ENCODE measurements at regions not wholly inside any gene's neighbourhood (a gene's known extent, or its start where the extent isn't known, plus 50 kb on each side); places are given as distances from the start of the nearest gene placed in this dataset.

DNA sequence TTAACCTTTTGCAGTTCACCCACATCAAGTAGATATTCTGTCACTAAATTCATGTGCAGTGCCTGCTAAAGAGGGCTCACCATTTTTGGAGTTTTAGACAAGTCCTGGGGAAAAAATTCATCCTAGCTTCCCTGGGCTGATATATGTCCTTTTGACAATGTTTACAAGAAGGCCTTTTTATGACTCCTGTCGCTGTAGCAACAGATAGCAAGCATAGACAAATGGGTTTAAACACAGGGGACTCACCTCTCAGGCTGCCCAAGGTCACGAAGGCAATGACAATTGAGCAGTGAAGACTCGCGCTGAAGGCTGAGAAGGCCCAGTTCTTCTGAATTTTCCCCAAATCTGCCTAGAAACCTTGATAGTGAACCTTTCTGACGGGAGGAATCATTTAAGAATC lies 150.7 kb upstream of the CPM start:
- TF ChIP-seq, protein P1, sequence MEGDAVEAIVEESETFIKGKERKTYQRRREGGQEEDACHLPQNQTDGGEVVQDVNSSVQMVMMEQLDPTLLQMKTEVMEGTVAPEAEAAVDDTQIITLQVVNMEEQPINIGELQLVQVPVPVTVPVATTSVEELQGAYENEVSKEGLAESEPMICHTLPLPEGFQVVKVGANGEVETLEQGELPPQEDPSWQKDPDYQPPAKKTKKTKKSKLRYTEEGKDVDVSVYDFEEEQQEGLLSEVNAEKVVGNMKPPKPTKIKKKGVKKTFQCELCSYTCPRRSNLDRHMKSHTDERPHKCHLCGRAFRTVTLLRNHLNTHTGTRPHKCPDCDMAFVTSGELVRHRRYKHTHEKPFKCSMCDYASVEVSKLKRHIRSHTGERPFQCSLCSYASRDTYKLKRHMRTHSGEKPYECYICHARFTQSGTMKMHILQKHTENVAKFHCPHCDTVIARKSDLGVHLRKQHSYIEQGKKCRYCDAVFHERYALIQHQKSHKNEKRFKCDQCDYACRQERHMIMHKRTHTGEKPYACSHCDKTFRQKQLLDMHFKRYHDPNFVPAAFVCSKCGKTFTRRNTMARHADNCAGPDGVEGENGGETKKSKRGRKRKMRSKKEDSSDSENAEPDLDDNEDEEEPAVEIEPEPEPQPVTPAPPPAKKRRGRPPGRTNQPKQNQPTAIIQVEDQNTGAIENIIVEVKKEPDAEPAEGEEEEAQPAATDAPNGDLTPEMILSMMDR (IDR thresholded peaks at IDR 0.05; ENCODE audit: insufficient read depth, low read length, poor library complexity, severe bottlenecking), result no peak
- Histone ChIP-seq H3K36me3 (ENCODE audit: control insufficient read depth, insufficient read depth, low read length) (no peaks in the 10 kb centered on the region), H3K27me3 (replicated peaks; ENCODE audit: control insufficient read depth, insufficient read depth, low read length) (no peaks in the 10 kb centered on the region), H3K4me3 (replicated peaks; ENCODE audit: low read depth, low read length) (no peak overlapping the region)
- DNase-seq (ENCODE audit: extremely low read depth, insufficient read length), result no peak

DNA sequence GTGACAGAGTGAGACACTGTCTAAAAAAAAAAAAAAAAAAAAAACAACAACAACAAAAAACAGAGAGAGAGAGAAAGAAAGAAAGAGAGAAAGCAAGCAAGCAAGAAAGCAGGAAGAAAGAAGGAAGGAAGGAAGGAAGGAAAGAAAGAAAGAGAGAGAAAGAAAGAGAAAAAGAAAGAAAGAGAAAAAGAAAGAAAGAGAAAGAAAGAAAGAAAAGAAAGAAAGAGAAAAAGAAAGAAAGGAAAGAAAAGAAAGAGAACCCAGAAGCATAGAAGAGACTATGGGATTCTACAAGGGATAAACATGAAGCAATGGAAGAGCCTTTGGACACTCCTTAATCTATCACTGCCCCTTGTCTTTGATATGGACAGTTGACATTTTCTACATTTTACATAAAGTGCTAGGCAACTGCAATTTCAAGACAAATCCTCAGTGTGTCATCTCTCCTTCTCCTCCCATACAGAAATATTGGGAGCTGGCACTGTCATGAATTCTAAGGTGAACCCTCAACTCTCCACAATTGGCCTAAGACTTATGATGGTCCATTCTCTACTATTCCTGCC lies 151.9 kb upstream of the CPM start:
- no peak overlapping the region for H3K4me3 ChIP-seq (replicated peaks; ENCODE audit: low read depth, low read length)
- DNase-seq (ENCODE audit: extremely low read depth, insufficient read length), result no peak
- no peaks in the 10 kb centered on the region for H3K36me3 ChIP-seq (ENCODE audit: control insufficient read depth, insufficient read depth, low read length)
- TF ChIP-seq, protein P1 (IDR thresholded peaks at IDR 0.05; ENCODE audit: insufficient read depth, low read length, poor library complexity, severe bottlenecking), result no peak
- no peaks in the 10 kb centered on the region for H3K27me3 ChIP-seq (replicated peaks; ENCODE audit: control insufficient read depth, insufficient read depth, low read length)

DNA sequence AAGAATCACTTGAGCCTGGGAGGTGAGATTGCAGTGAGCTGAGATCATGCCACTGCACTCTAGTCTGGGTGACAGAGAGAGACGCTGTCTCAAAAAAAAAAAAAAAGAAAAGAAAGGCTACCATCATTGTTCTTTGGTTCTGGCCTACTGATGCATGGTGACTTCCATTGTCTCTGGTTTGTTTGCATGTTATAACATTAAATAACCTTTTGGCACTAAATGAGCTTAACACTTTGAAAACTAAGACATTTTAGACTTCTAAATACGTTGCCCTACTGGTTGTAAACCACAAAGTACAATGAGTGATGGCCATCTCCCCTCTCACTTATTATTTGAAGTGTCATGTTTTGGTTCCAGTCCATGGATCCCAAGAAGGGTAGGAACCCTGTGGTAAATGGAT lies 152.9 kb upstream of the CPM start:
- TF ChIP-seq, protein P1 (IDR thresholded peaks at IDR 0.05; ENCODE audit: insufficient read depth, low read length, poor library complexity, severe bottlenecking), result no peak
- Histone ChIP-seq H3K27me3 (replicated peaks; ENCODE audit: control insufficient read depth, insufficient read depth, low read length) (no peaks in the 10 kb centered on the region), H3K36me3 (ENCODE audit: control insufficient read depth, insufficient read depth, low read length) (no peaks in the 10 kb centered on the region), H3K4me3 (replicated peaks; ENCODE audit: low read depth, low read length) (no peak overlapping the region)
- DNase-seq (ENCODE audit: extremely low read depth, insufficient read length), result no peak

DNA sequence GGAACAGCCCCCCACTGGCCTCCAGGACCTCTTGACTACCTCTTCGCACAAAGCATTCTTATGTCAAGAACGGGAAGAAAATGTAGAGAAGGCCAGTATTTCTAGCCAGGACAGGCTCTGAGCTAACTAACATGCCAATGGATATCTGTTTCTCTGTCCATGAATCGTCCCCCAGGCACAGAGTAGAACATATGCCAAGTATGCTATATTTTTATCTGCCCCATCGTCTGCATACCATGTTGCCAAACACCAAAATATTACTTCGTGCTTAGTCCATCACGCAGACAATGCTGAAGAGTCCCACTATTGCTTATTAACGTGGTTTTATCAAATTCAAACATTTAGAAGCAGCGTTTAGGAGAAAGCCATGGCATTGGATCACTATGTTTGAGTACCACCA lies 151.4 kb upstream of the CPSF6 start:
- no peak overlapping the region for H3K4me3 ChIP-seq (replicated peaks; ENCODE audit: low read depth, low read length)
- no peak for DNase-seq (ENCODE audit: extremely low read depth, insufficient read length)
- TF ChIP-seq, protein P1 (IDR thresholded peaks at IDR 0.05; ENCODE audit: insufficient read depth, low read length, poor library complexity, severe bottlenecking), result no peak
- no peaks in the 10 kb centered on the region for H3K27me3 ChIP-seq (replicated peaks; ENCODE audit: control insufficient read depth, insufficient read depth, low read length)
- H3K36me3 ChIP-seq (ENCODE audit: control insufficient read depth, insufficient read depth, low read length), result no peaks in the 10 kb centered on the region

- Histone ChIP-seq H3K36me3 (ENCODE audit: control insufficient read depth, insufficient read depth, low read length) (no peaks in the 10 kb centered on the region), H3K4me3 (replicated peaks; ENCODE audit: low read depth, low read length) (no peak overlapping the region), H3K27me3 (replicated peaks; ENCODE audit: control insufficient read depth, insufficient read depth, low read length) (no peaks in the 10 kb centered on the region)
- TF ChIP-seq, protein P1 (IDR thresholded peaks at IDR 0.05; ENCODE audit: insufficient read depth, low read length, poor library complexity, severe bottlenecking), result no peak
- no peak for DNase-seq (ENCODE audit: extremely low read depth, insufficient read length)
Observed at GRCh38 chr12:69090722-69091121, 148.6 kb upstream of the CPSF6 start.

GRCh38 chr12:69091442-69092017 lies 147.8 kb upstream of the CPSF6 start:
- H3K27me3 ChIP-seq (replicated peaks; ENCODE audit: control insufficient read depth, insufficient read depth, low read length), result no peaks in the 10 kb centered on the region
- TF ChIP-seq, protein P1 (IDR thresholded peaks at IDR 0.05; ENCODE audit: insufficient read depth, low read length, poor library complexity, severe bottlenecking), result no peak
- no peak overlapping the region for H3K4me3 ChIP-seq (replicated peaks; ENCODE audit: low read depth, low read length)
- DNase-seq (ENCODE audit: extremely low read depth, insufficient read length), result no peak
- H3K36me3 ChIP-seq (ENCODE audit: control insufficient read depth, insufficient read depth, low read length), result no peaks in the 10 kb centered on the region
